GM12878 (cell line): ENCODE measurements at regions not wholly inside any gene's neighbourhood (a gene's known extent, or its start where the extent isn't known, plus 50 kb on each side); places are given as distances from the start of the nearest gene placed in this dataset.

Experiments
- ATAC-seq: fragments of 200-7000 bp; cut with Tn5 transposase; 3 replicates; pipeline ENCODE4 v1.9.1; 2020; ENCODE audit warnings: mild to moderate bottlenecking, moderate library complexity
- BruUV-seq: library from RNA; stranded (reverse); fragments of 400-500 nt; replicated peaks from 2 replicates; lab custom pipeline; 2021; lab: Mats Ljungman, UMichigan
- CTCF ChIA-PET: fragments of 300-600 bp; sonication (Branson Sonifier 250); formaldehyde crosslinking; extraction: SDS; loops from one replicate; lab custom pipeline; 2021; ENCODE audit warnings: inconsistent platforms; lab: Yijun Ruan, JAX
- POLR2A ChIA-PET: fragments of 350-600 bp; formaldehyde crosslinking; extraction: SDS; loops from one replicate; lab custom pipeline; 2021; ENCODE audit warnings: inconsistent platforms; lab: Charles Lee
- RAD21 ChIA-PET: fragments of 300-600 bp; sonication (Branson Sonifier 250); formaldehyde crosslinking; loops from one replicate; lab custom pipeline; 2023; ENCODE audit warnings: antibody characterized with exemption; ENCODE audit not compliant: unreplicated experiment; lab: Charles Lee
- SMC1A ChIA-PET: fragments of 300-600 bp; sonication (Branson Sonifier 250); formaldehyde crosslinking; loops from one replicate; lab custom pipeline; 2023; ENCODE audit not compliant: unreplicated experiment, uncharacterized antibody; lab: Charles Lee
- DNase-seq: peaks from one replicate; pipeline ENCODE4 v3.0.0-alpha.2; 2011; ENCODE audit warnings: low read depth, low spot score
- FAIRE-seq: peaks from 3 replicates; lab custom pipeline; 2011; peaks lifted over from hg19 to GRCh38; lab: Jason Lieb, UNC
- H2AFZ ChIP-seq: 2 replicates; pipeline ENCODE4 v1.6.0; 2011; ENCODE audit warnings: low read depth, low read length, control low read depth; ENCODE audit not compliant: control insufficient read depth
- H3K27ac ChIP-seq: 2 replicates; pipeline ENCODE4 v1.5.1; 2011; ENCODE audit warnings: control low read depth; ENCODE audit not compliant: control insufficient read depth, insufficient read depth
- H3K27me3 ChIP-seq, 2 experiments: replicated peaks in 1 of 2; 2 replicates each; pipeline versions ENCODE4 v1.6.0 to v1.6.1; 2011; ENCODE audit warnings: low read length in 1 of 2; ENCODE audit not compliant: control insufficient read depth in 2 of 2, insufficient read depth in 2 of 2
- H3K36me3 ChIP-seq, 2 experiments: 2 replicates each; pipeline ENCODE4 v1.5.1; 2011; ENCODE audit warnings: low read length in 1 of 2; ENCODE audit not compliant: control insufficient read depth in 2 of 2, insufficient read depth in 2 of 2
- H3K4me1 ChIP-seq: 2 replicates; pipeline ENCODE4 v1.6.1; 2011; ENCODE audit warnings: mild to moderate bottlenecking, low read length, moderate library complexity, mixed read lengths; ENCODE audit not compliant: control insufficient read depth, insufficient read depth
- H3K4me2 ChIP-seq: 2 replicates; pipeline ENCODE4 v1.6.0; 2011; ENCODE audit warnings: control low read depth; ENCODE audit not compliant: control insufficient read depth, insufficient read depth
- H3K4me3 ChIP-seq: fragments of 200-600 bp; sonication (generic); 2 replicates; pipeline ENCODE4 v1.5.1; 2016
- H3K79me2 ChIP-seq: 2 replicates; pipeline ENCODE4 v1.6.0; 2011; ENCODE audit warnings: low read length; ENCODE audit not compliant: control insufficient read depth, insufficient read depth
- H3K9ac ChIP-seq: 2 replicates; pipeline ENCODE4 v1.8.0; 2011; ENCODE audit warnings: low read length, control low read depth, mixed read lengths; ENCODE audit not compliant: control insufficient read depth, insufficient read depth
- H3K9me3 ChIP-seq: replicated peaks from 3 replicates; pipeline ENCODE4 v1.5.1; 2011; ENCODE audit warnings: mild to moderate bottlenecking, low read length; ENCODE audit not compliant: control insufficient read depth, insufficient read depth
- H4K20me1 ChIP-seq: 2 replicates; pipeline ENCODE4 v1.6.0; 2011; ENCODE audit not compliant: control insufficient read depth, insufficient read depth
- ASH2L ChIP-seq: fragments of 300-600, 200-600 bp; sonication (generic); IDR thresholded peaks from 2 replicates; pipeline ENCODE4 v1.6.1; 2017; ENCODE audit warnings: low read depth, mild to moderate bottlenecking, borderline replicate concordance
- ATF3 ChIP-seq: IDR thresholded peaks from 2 replicates; pipeline ENCODE4 v1.6.1; 2011; ENCODE audit warnings: low read depth, mild to moderate bottlenecking, low read length, moderate library complexity, borderline replicate concordance; ENCODE audit errors: extremely low read depth
- FOS ChIP-seq: IDR thresholded peaks from 3 replicates; pipeline ENCODE4 v1.6.1; 2011; ENCODE audit warnings: borderline replicate concordance; ENCODE audit not compliant: insufficient read length; ENCODE audit errors: extremely low read depth
- HCFC1 ChIP-seq: fragments of 150-350 bp; IDR thresholded peaks from 2 replicates; pipeline ENCODE4 v1.6.1; 2014; ENCODE audit warnings: low read length
- HSF1 ChIP-seq: fragments of 150-350 bp; IDR thresholded peaks from 2 replicates; pipeline ENCODE4 v1.6.1; 2014; ENCODE audit warnings: mild to moderate bottlenecking, low read depth, low read length
- JUNB ChIP-seq: IDR thresholded peaks from 2 replicates; pipeline ENCODE4 v1.6.1; 2016; ENCODE audit warnings: antibody characterized with exemption, mild to moderate bottlenecking
- NFXL1 ChIP-seq: fragments of 450-650 bp; IDR thresholded peaks from 2 replicates; pipeline ENCODE4 v1.6.1; 2017; ENCODE audit warnings: antibody characterized with exemption, mild to moderate bottlenecking, borderline replicate concordance
- NFYB ChIP-seq: IDR thresholded peaks from 2 replicates; pipeline ENCODE4 v1.6.1; 2011; ENCODE audit warnings: low read depth, mild to moderate bottlenecking, low read length, improper control_type of control experiment, moderate library complexity; ENCODE audit not compliant: insufficient read depth
- POU2F2 ChIP-seq: IDR thresholded peaks from 3 replicates; pipeline ENCODE4 v1.6.1; 2011; ENCODE audit warnings: low read depth, mild to moderate bottlenecking, low read length, borderline replicate concordance
- RB1 ChIP-seq: fragments of 450-650 bp; formaldehyde crosslinking; IDR thresholded peaks from 2 replicates; pipeline ENCODE4 v1.6.1; 2017; ENCODE audit warnings: mild to moderate bottlenecking, borderline replicate concordance
- RUNX3 ChIP-seq: IDR thresholded peaks from 2 replicates; pipeline ENCODE4 v1.6.1; 2012; ENCODE audit warnings: low read length, inconsistent platforms
- SMAD1 ChIP-seq: fragments of 450-650 bp; IDR thresholded peaks from 2 replicates; pipeline ENCODE4 v1.6.1; 2018; ENCODE audit warnings: mild to moderate bottlenecking, low read depth; ENCODE audit not compliant: partially characterized antibody
- SREBF2 ChIP-seq: IDR thresholded peaks from 2 replicates; pipeline ENCODE4 v1.6.1; 2012; ENCODE audit warnings: mild to moderate bottlenecking, low read length
- TCF12 ChIP-seq: IDR thresholded peaks from 2 replicates; pipeline ENCODE4 v1.6.1; 2011; ENCODE audit warnings: low read depth, mild to moderate bottlenecking, low read length
- ZNF274 ChIP-seq: IDR thresholded peaks from one replicate; pipeline ENCODE4 v1.8.0; 2011; ENCODE audit not compliant: insufficient read length, insufficient read depth
- WGBS: methylation state at CpG from one replicate; pipeline ENCODE4 v1.1.6; 2016; ENCODE audit warnings: low lambda C conversion rate; ENCODE audit not compliant: insufficient replicate concordance, insufficient coverage; ENCODE audit errors: missing lambda C conversion rate; 5-methylcytosine and 5-hydroxymethylcytosine counted together
- in situ Hi-C: fragments of 300-500 bp; cut with MboI; formaldehyde crosslinking; loops from 9 replicates; pipeline ENCODE4 v1.14.3; 2018; ENCODE audit warnings: mixed read lengths
- intact Hi-C: fragments of 100-400 bp; cut with micrococcal nuclease; formaldehyde crosslinking; loops from one replicate; pipeline ENCODE4 v1.14.2; 2022; ENCODE audit not compliant: unreplicated experiment
- TF ChIP-seq, protein P1 (sequence below): fragments of 450-650 bp; conservative IDR thresholded peaks from 2 replicates; pipeline ENCODE4 v1.6.1; 2017; ENCODE audit warnings: mild to moderate bottlenecking, moderate library complexity

GRCh38 chr3:95341314-95341713, 1278.5 kb downstream of the NSUN3 start:
- DNase-seq (no peak), ATAC-seq (no peak), FAIRE-seq (no peak)
- Histone ChIP-seq H3K27ac (no peak overlapping the region), H3K27me3 (no peaks in the 10 kb centered on the region), H3K4me1 (no peaks in the 10 kb centered on the region), H3K79me2 (no peaks in the 10 kb centered on the region), H2AFZ (no peak overlapping the region), H3K4me2 (no peak overlapping the region), H4K20me1 (no peaks in the 10 kb centered on the region), H3K9me3 (no peaks in the 10 kb centered on the region), H3K9ac (no peak overlapping the region), H3K36me3 (no peaks in the 10 kb centered on the region), H3K4me3 (no peak overlapping the region)
- ChIA-PET POLR2A (no interaction called here), CTCF (interaction anchor here (1.4 kb wide), 1 partner anchor 9 kb away, joined by 4 read pairs; no protein-coding TSS in a partner anchor), RAD21 (interaction anchor here (0.6 kb wide), 1 partner anchor 267 kb away, joined by 4 read pairs; no protein-coding TSS in a partner anchor), SMC1A (interaction anchor here (2.0 kb wide), 1 partner anchor 10 kb away, joined by 5 read pairs; no protein-coding TSS in a partner anchor)
- in situ Hi-C loops (no loop called here), intact Hi-C loops (no loop called here)
- WGBS: 53% methylated on average over 8 of the region's 8 CpGs
- no TSS peak for BruUV-seq
- TF ChIP-seq NFXL1 (no peak), NFYB (no peak), SMAD1 (no peak), HSF1 (no peak), FOS (no peak), ATF3 (no peak), POU2F2 (no peak), SREBF2 (no peak), ZNF274 (no peak), HCFC1 (no peak), TCF12 (no peak), RUNX3 (no peak), JUNB (no peak), RB1 (no peak), ASH2L (no peak)
- TF ChIP-seq, protein P1, sequence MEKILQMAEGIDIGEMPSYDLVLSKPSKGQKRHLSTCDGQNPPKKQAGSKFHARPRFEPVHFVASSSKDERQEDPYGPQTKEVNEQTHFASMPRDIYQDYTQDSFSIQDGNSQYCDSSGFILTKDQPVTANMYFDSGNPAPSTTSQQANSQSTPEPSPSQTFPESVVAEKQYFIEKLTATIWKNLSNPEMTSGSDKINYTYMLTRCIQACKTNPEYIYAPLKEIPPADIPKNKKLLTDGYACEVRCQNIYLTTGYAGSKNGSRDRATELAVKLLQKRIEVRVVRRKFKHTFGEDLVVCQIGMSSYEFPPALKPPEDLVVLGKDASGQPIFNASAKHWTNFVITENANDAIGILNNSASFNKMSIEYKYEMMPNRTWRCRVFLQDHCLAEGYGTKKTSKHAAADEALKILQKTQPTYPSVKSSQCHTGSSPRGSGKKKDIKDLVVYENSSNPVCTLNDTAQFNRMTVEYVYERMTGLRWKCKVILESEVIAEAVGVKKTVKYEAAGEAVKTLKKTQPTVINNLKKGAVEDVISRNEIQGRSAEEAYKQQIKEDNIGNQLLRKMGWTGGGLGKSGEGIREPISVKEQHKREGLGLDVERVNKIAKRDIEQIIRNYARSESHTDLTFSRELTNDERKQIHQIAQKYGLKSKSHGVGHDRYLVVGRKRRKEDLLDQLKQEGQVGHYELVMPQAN: no peak
- TF ChIP-seq, all 136 proteins: peak for 0
